ENCODE measurements at regions not wholly inside any gene's neighbourhood (a gene's known extent, or its start where the extent isn't known, plus 50 kb on each side); places are given as distances from the start of the nearest gene placed in this dataset.

GRCh38 chr2:133721118-133721517 lies 152.9 kb upstream of the NCKAP5 start:
- Histone ChIP-seq H3K36me3 (ENCODE audit: insufficient read depth, low read depth, low read length) (no peaks in the 10 kb centered on the region), H3K27ac (ENCODE audit: low read length) (no peak overlapping the region), H3K4me3 (ENCODE audit: low read length) (no peak overlapping the region), H3K9ac (ENCODE audit: low read depth, low read length) (no peak overlapping the region), H3K4me1 (ENCODE audit: insufficient read depth, low read length) (no peaks in the 10 kb centered on the region), H3K9me3 (ENCODE audit: insufficient read depth, low read depth, low read length) (peaks cover 10% of the 10 kb centered on the region; the same call in 1 of the 2 replicates), H3K27me3 (ENCODE audit: insufficient read depth, low read length) (no peaks in the 10 kb centered on the region)

DNA sequence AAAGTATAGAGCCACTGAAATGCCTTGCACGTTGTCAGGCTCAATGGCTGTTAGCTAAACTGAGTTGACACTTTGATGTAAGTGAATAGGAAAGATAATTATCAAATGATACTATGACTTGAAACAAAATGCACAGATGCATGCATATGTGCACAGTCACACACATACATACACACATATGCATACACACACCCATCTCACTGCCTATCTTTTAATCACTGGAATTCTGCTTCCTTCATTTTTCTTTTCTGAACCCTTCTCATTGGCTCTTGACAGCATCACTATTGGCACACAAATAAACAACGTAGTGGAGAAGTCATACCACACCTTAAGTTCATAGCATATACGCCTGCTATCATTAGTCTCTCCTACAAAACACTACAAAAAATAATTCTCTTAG lies 154.9 kb upstream of the NCKAP5 start:
- Histone ChIP-seq H3K4me1 (ENCODE audit: insufficient read depth, low read length) (no peaks in the 10 kb centered on the region), H3K9ac (ENCODE audit: low read depth, low read length) (no peak overlapping the region), H3K4me3 (ENCODE audit: low read length) (no peak overlapping the region), H3K27ac (ENCODE audit: low read length) (no peak overlapping the region), H3K9me3 (ENCODE audit: insufficient read depth, low read depth, low read length) (peaks cover 10% of the 10 kb centered on the region; the same call in 1 of the 2 replicates), H3K27me3 (ENCODE audit: insufficient read depth, low read length) (no peaks in the 10 kb centered on the region), H3K36me3 (ENCODE audit: insufficient read depth, low read depth, low read length) (no peaks in the 10 kb centered on the region)

GRCh38 chr2:133726973-133727372 lies 158.7 kb upstream of the NCKAP5 start:
- Histone ChIP-seq H3K4me3 (ENCODE audit: low read length) (no peak overlapping the region), H3K9ac (ENCODE audit: low read depth, low read length) (no peak overlapping the region)

GRCh38 chr2:133732059-133732458 lies 163.8 kb upstream of the NCKAP5 start:
- Histone ChIP-seq H3K4me1 (ENCODE audit: insufficient read depth, low read length) (no peaks in the 10 kb centered on the region), H3K27me3 (ENCODE audit: insufficient read depth, low read length) (no peaks in the 10 kb centered on the region), H3K4me3 (ENCODE audit: low read length) (no peak overlapping the region), H3K9me3 (ENCODE audit: insufficient read depth, low read depth, low read length) (no peaks in the 10 kb centered on the region), H3K27ac (ENCODE audit: low read length) (no peak overlapping the region), H3K9ac (ENCODE audit: low read depth, low read length) (no peak overlapping the region), H3K36me3 (ENCODE audit: insufficient read depth, low read depth, low read length) (no peaks in the 10 kb centered on the region)

More at GRCh38 chr2:133726973-133727372, 158.7 kb upstream of the NCKAP5 start:
- no peaks in the 10 kb centered on the region for H3K27me3 ChIP-seq (ENCODE audit: insufficient read depth, low read length)
- no peaks in the 10 kb centered on the region for H3K4me1 ChIP-seq (ENCODE audit: insufficient read depth, low read length)
- no peaks in the 10 kb centered on the region for H3K36me3 ChIP-seq (ENCODE audit: insufficient read depth, low read depth, low read length)
- H3K27ac ChIP-seq (ENCODE audit: low read length), result no peak overlapping the region
- no peaks in the 10 kb centered on the region for H3K9me3 ChIP-seq (ENCODE audit: insufficient read depth, low read depth, low read length)

DNA sequence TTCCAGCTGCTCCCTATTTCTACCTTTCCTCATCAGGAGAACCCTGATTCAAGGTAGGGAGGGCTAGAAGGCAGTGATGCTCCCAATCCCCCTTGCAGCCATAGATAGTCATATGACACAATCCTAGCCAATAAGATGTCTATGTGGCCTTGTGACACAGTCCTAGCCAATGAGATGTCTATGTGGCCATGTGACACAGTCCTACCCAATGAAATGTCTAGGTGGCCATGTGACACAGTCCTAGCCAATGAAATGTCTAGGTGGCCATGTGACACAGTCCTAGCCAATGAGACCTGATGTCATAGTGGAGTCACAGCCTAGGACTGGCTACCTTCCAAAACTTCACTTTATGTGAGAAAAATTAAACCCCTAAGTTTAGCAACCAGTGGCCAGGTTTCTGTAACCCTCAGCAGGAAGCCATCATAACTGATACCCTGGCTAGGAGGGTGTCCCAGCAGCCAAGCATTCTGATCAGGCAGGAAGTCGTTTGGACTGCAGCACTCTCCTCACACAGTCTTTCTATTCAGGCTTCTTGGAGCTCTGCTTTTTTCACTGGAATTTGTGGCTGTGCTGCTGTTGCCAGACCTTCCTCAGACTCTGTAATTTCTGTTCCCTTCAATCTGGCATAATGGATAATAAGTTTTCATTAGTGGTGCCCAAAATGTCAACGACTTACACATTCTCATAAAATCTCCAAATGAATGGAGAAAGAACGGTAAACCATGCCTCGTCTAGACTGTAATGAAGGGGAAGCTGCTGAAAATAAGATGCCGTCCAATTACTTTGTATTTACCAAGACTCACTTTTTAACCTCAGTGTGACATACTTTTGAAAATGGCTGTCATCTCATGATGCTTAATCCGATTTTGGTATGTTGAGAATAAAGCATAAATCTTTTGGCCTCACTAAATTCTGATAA lies 165.0 kb upstream of the NCKAP5 start:
- Histone ChIP-seq H3K4me1 (ENCODE audit: insufficient read depth, low read length) (no peaks in the 10 kb centered on the region), H3K4me3 (ENCODE audit: low read length) (no peak overlapping the region), H3K27me3 (ENCODE audit: insufficient read depth, low read length) (no peaks in the 10 kb centered on the region), H3K36me3 (ENCODE audit: insufficient read depth, low read depth, low read length) (no peaks in the 10 kb centered on the region), H3K27ac (ENCODE audit: low read length) (no peak overlapping the region), H3K9me3 (ENCODE audit: insufficient read depth, low read depth, low read length) (no peaks in the 10 kb centered on the region), H3K9ac (ENCODE audit: low read depth, low read length) (no peak overlapping the region)

DNA sequence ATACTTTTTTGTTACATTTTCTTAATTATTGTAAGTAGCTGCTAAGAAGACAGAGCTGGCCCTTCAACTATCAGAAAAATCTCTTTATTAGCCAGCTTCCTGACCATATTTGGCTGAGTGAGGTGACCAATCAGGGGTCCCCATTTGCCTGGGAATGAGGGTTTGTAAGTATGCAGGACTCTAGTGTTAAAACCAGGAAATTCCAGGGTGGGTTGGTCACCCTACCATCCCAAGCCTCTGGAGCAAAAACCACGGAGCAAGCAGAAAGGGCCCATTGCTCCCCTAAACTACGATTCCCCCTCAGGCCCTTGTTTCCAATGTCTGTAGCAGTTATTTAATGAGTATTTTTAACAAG lies 165.6 kb upstream of the NCKAP5 start:
- H3K27me3 ChIP-seq (ENCODE audit: insufficient read depth, low read length), result no peaks in the 10 kb centered on the region
- no peaks in the 10 kb centered on the region for H3K36me3 ChIP-seq (ENCODE audit: insufficient read depth, low read depth, low read length)
- no peaks in the 10 kb centered on the region for H3K4me1 ChIP-seq (ENCODE audit: insufficient read depth, low read length)
- H3K9me3 ChIP-seq (ENCODE audit: insufficient read depth, low read depth, low read length), result no peaks in the 10 kb centered on the region
- no peak overlapping the region for H3K4me3 ChIP-seq (ENCODE audit: low read length)
- H3K9ac ChIP-seq (ENCODE audit: low read depth, low read length), result no peak overlapping the region
- no peak overlapping the region for H3K27ac ChIP-seq (ENCODE audit: low read length)

GRCh38 chr2:133734716-133735495 lies 166.6 kb upstream of the NCKAP5 start:
- no peak overlapping the region for H3K9ac ChIP-seq (ENCODE audit: low read depth, low read length)
- no peaks in the 10 kb centered on the region for H3K27me3 ChIP-seq (ENCODE audit: insufficient read depth, low read length)
- H3K27ac ChIP-seq (ENCODE audit: low read length), result no peak overlapping the region
- H3K36me3 ChIP-seq (ENCODE audit: insufficient read depth, low read depth, low read length), result no peaks in the 10 kb centered on the region
- H3K4me1 ChIP-seq (ENCODE audit: insufficient read depth, low read length), result no peaks in the 10 kb centered on the region
- H3K4me3 ChIP-seq (ENCODE audit: low read length), result no peak overlapping the region
- H3K9me3 ChIP-seq (ENCODE audit: insufficient read depth, low read depth, low read length), result no peaks in the 10 kb centered on the region

GRCh38 chr2:133736674-133737073 lies 168.4 kb upstream of the NCKAP5 start:
- Histone ChIP-seq H3K4me3 (ENCODE audit: low read length) (no peak overlapping the region), H3K4me1 (ENCODE audit: insufficient read depth, low read length) (no peaks in the 10 kb centered on the region), H3K27ac (ENCODE audit: low read length) (no peak overlapping the region), H3K9ac (ENCODE audit: low read depth, low read length) (no peak overlapping the region), H3K27me3 (ENCODE audit: insufficient read depth, low read length) (no peaks in the 10 kb centered on the region), H3K9me3 (ENCODE audit: insufficient read depth, low read depth, low read length) (no peaks in the 10 kb centered on the region), H3K36me3 (ENCODE audit: insufficient read depth, low read depth, low read length) (no peaks in the 10 kb centered on the region)

DNA sequence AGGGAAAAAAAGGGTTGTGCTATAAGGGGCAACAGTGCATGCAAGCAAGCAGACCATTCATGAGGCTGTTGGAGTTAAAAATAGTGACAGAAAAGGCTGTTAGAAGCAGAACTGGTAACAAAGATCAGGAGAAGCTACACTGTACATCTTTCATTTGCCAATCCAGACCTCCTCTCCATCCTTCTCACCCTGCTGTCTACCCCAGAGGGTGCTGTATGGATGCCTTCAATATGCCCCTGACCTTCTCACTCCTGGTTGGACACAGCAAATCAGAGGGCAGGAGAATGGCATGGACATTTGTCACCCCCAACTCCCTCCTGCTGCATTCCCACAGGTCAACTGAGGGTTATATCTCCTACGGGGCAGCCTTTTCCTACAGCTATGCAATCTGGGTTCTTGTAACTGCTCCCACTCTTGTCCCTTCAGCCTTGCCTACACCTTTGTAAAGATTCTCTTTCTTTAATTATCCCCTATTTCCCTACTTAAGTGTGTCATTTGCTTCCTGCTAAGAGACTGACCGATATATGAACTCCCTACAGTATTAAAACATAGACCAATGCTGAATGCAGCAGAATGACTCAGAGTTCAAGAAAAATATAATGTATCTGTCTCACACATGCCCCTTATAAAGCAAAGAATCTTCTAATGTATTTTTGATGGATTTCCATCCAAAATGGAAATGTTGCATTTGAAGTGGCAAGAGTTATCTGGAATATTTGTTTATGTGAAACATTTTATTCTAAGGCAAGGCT lies 169.2 kb upstream of the NCKAP5 start:
- Histone ChIP-seq H3K9ac (ENCODE audit: low read depth, low read length) (no peak overlapping the region), H3K36me3 (ENCODE audit: insufficient read depth, low read depth, low read length) (no peaks in the 10 kb centered on the region), H3K4me3 (ENCODE audit: low read length) (no peak overlapping the region), H3K27me3 (ENCODE audit: insufficient read depth, low read length) (no peaks in the 10 kb centered on the region), H3K27ac (ENCODE audit: low read length) (no peak overlapping the region), H3K9me3 (ENCODE audit: insufficient read depth, low read depth, low read length) (no peaks in the 10 kb centered on the region), H3K4me1 (ENCODE audit: insufficient read depth, low read length) (no peaks in the 10 kb centered on the region)

GRCh38 chr2:133739039-133739438 lies 170.8 kb upstream of the NCKAP5 start:
- H3K4me3 ChIP-seq (ENCODE audit: low read length), result no peak overlapping the region
- no peaks in the 10 kb centered on the region for H3K27me3 ChIP-seq (ENCODE audit: insufficient read depth, low read length)
- H3K9me3 ChIP-seq (ENCODE audit: insufficient read depth, low read depth, low read length), result no peaks in the 10 kb centered on the region
- H3K9ac ChIP-seq (ENCODE audit: low read depth, low read length), result no peak overlapping the region
- no peak overlapping the region for H3K27ac ChIP-seq (ENCODE audit: low read length)
- no peaks in the 10 kb centered on the region for H3K4me1 ChIP-seq (ENCODE audit: insufficient read depth, low read length)
- H3K36me3 ChIP-seq (ENCODE audit: insufficient read depth, low read depth, low read length), result no peaks in the 10 kb centered on the region

GRCh38 chr2:133740500-133740899 lies 172.2 kb upstream of the NCKAP5 start:
- Histone ChIP-seq H3K9ac (ENCODE audit: low read depth, low read length) (no peak overlapping the region), H3K9me3 (ENCODE audit: insufficient read depth, low read depth, low read length) (no peaks in the 10 kb centered on the region)

More at GRCh38 chr2:133740500-133740899, 172.2 kb upstream of the NCKAP5 start:
- H3K27ac ChIP-seq (ENCODE audit: low read length), result no peak overlapping the region
- H3K4me1 ChIP-seq (ENCODE audit: insufficient read depth, low read length), result peaks cover 2% of the 10 kb centered on the region; the same call in 1 of the 2 replicates
- no peaks in the 10 kb centered on the region for H3K27me3 ChIP-seq (ENCODE audit: insufficient read depth, low read length)
- no peaks in the 10 kb centered on the region for H3K36me3 ChIP-seq (ENCODE audit: insufficient read depth, low read depth, low read length)
- no peak overlapping the region for H3K4me3 ChIP-seq (ENCODE audit: low read length)
